Ishikawa (cell line): ENCODE measurements at regions not wholly inside any gene's neighbourhood (a gene's known extent, or its start where the extent isn't known, plus 50 kb on each side); places are given as distances from the start of the nearest gene placed in this dataset.

Source experiments
- CEBPB ChIP-seq: IDR thresholded peaks from 2 replicates; pipeline ENCODE4 v1.6.1; 2012
- CREB1 ChIP-seq: IDR thresholded peaks from 2 replicates; pipeline ENCODE4 v1.6.1; 2012; ENCODE audit warnings: low read depth
- EGR1 ChIP-seq: IDR thresholded peaks from 2 replicates; pipeline ENCODE4 v1.6.1; 2012
- EP300 ChIP-seq: IDR thresholded peaks from 2 replicates; pipeline ENCODE4 v1.6.1; 2012; ENCODE audit warnings: borderline replicate concordance
- RAD21 ChIP-seq: IDR thresholded peaks from 2 replicates; pipeline ENCODE4 v1.6.1; 2012; ENCODE audit warnings: low read depth
- YY1 ChIP-seq: IDR thresholded peaks from 2 replicates; pipeline ENCODE4 v1.6.1; 2012; ENCODE audit warnings: low read depth
- TF ChIP-seq, protein P1 (sequence below): IDR thresholded peaks from 2 replicates; pipeline ENCODE4 v1.6.1; 2012; ENCODE audit warnings: low read depth, mild to moderate bottlenecking
- TF ChIP-seq, protein P2 (sequence below): IDR thresholded peaks from 2 replicates; pipeline ENCODE4 v1.6.1; 2012

DNA sequence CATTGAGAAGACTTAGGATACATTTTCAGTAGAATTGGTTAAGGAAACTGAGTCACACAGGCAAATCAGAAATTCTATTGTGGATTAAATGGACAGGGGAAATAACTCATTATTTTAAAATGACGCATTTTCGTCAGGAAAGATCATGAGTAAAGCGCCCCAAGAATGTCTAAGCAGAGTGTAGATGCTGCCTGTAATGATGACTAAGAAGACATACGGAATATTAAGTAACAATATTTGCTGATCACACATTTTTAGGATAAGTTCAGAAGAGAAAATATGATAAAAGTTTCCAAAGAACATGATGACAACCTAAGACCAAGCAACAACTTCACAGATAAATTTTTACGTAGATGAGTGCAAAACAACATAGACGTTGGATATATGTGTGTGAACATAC lies 596.3 kb upstream of the TENM3 start:
- TF ChIP-seq EGR1 = no peak
- TF ChIP-seq EP300 = no peak
- TF ChIP-seq RAD21 = no peak
- TF ChIP-seq YY1 = no peak
- TF ChIP-seq, protein P1, sequence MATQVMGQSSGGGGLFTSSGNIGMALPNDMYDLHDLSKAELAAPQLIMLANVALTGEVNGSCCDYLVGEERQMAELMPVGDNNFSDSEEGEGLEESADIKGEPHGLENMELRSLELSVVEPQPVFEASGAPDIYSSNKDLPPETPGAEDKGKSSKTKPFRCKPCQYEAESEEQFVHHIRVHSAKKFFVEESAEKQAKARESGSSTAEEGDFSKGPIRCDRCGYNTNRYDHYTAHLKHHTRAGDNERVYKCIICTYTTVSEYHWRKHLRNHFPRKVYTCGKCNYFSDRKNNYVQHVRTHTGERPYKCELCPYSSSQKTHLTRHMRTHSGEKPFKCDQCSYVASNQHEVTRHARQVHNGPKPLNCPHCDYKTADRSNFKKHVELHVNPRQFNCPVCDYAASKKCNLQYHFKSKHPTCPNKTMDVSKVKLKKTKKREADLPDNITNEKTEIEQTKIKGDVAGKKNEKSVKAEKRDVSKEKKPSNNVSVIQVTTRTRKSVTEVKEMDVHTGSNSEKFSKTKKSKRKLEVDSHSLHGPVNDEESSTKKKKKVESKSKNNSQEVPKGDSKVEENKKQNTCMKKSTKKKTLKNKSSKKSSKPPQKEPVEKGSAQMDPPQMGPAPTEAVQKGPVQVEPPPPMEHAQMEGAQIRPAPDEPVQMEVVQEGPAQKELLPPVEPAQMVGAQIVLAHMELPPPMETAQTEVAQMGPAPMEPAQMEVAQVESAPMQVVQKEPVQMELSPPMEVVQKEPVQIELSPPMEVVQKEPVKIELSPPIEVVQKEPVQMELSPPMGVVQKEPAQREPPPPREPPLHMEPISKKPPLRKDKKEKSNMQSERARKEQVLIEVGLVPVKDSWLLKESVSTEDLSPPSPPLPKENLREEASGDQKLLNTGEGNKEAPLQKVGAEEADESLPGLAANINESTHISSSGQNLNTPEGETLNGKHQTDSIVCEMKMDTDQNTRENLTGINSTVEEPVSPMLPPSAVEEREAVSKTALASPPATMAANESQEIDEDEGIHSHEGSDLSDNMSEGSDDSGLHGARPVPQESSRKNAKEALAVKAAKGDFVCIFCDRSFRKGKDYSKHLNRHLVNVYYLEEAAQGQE = no peak
- TF ChIP-seq, protein P2, sequence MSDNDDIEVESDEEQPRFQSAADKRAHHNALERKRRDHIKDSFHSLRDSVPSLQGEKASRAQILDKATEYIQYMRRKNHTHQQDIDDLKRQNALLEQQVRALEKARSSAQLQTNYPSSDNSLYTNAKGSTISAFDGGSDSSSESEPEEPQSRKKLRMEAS = no peak
- no peak for TF ChIP-seq CREB1
- no peak for TF ChIP-seq CEBPB
